Kasumi-1 (cell line): ENCODE measurements at regions not wholly inside any gene's neighbourhood (a gene's known extent, or its start where the extent isn't known, plus 50 kb on each side); places are given as distances from the start of the nearest gene placed in this dataset.
A peak's percentile ranks its signal among the peaks of the same experiment; 100 is the strongest.
"Not testable (repeated sequence)": the region's sequence is repeated elsewhere in the genome, so short reads cannot be mapped to it uniquely, and the experiment has no call there.

Source experiments
- DNase-seq, 2 experiments: peaks; one replicate each; lab custom pipeline; 2025; lab: John Stamatoyannopoulos, UW

- DNase-seq: no peak
These were observed 1650.9 kb upstream of the SEL1L start for GRCh38 chr14:83184531-83184930.

DNA sequence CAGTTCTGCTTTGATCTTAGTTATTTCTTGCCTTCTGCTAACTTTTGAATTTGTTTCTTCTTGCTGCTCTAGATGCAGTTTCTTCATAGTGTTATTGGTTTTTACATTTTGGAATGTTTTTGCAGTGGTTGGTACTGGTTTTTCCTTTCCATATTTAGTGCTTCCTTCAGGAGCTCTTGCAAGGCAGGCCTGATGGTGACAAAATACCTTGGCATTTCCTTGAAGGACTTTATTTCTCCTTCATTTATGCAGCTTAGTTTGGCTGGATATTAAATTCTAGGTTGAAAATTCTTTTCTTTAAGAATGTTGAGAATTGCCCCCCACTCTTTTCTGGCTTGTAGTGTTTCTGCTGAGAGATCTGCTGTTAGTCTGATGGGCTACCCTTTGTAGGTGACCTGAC, 1654.7 kb upstream of the SEL1L start:
- not testable (repeated sequence) for DNase-seq

GRCh38 chr14:83196236-83196635, 1662.6 kb upstream of the SEL1L start:
- DNase-seq: peak; percentile 15 to 30

DNA sequence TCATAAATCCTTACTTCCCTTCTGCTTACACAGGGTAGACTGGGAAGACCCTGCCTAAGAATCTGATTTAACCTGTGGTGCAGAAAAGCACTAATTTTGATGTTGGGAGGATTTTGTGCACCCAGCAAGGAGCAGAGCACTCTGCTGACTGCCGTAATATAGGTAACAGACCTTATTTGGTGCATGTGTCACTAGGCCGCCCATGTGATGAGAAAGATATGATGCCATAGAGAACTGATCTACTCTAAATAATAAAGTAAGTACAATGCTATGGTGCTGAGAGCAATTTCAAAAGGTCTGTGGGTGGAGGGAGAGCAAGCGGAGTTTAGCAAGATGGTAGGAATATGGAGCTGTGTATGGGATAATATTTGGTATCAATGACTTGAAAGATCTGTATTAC, 1663.6 kb upstream of the SEL1L start:
- no peak for DNase-seq

DNA sequence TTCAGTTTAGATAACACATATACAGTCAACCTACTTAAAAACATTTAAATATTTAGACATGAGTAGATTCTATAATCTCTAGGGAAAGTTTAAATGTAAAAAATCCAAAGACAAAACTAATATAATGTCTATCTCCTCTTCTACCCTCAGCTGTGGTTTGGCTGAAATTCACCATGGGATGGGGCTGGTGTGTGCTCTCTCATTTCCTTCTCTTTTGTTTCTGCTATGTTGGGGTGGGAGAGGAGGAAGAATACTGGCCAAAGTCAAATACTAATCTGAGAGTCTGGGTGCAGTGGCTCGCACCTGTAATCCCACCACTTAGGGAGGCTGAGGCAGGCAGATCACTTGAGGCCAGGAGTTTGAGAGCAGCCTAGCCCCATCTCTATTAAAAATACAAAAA, 1673.9 kb upstream of the SEL1L start:
- DNase-seq: no peak

DNA sequence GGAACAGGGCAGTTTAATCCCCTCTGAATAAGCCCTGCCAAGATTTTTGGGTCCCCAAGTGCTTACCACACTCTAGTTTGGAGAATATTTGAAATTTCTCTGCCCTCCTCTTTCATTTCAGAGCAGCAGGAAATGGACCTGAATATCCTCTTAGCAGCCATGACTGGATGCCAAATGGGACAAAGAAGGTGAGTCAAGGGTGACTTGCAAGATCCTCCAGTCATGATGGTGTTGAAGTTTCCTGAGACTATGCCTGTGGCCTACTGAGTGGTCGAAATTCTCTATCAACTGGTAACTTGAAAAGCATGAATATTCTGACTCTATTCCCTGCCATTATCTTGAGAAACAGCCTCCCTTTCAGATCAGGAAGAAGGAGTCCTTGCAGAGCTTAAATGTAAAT, 1674.7 kb upstream of the SEL1L start:
- no peak for DNase-seq

GRCh38 chr14:83217492-83217891, 1683.8 kb upstream of the SEL1L start:
- DNase-seq: peak; percentile 34 to 42

DNA sequence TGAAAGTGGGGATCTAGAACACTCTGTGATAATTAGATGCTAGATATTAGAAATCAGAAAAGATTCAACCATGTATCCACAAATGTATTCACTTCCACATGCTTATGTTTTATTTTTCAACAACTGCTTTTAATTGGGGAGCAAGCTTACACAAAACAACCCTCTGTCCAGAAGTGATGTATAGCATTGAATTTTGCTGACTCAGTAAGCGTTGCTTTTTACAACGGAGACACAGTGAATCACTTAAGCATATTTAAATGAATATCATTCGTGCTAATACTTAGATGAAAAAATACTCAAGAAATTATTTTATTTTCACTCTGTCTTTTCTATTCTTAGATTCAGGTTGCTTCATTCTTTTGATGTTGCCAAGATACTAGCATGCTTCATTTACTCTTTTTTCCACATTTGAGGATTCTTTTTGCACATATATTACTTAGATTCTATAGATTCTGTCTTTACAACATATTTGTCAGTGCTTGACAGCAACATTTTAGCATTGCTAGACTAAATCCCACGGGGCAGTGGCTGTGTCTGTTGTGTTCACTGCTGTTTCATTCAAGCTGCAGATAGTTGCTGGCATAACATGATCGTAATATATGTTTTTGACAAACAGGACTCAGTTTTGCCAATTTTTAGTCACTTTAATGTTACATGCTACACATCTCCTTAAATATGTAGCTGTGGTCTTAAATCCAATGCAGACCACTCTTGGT, 1714.4 kb upstream of the SEL1L start:
- DNase-seq: no peak

DNA sequence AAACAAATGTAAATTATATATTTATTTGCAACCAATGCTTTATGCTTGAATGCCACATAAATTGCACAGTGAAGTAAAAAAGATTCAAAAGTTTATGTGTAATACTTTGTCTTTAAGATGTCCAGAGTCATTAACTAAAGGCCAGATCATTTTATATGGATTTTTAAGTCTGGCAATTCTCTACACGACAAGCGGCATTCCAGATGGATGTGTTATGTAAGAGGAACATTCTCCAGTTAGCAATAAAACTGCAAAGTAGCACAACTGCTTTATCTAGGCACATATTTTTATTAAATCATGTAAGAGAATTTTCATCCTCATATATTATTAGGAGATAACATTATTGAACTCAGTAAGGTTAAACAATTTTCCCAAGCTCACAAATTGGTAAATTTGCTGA, 1717.7 kb upstream of the SEL1L start:
- DNase-seq: no peak

DNA sequence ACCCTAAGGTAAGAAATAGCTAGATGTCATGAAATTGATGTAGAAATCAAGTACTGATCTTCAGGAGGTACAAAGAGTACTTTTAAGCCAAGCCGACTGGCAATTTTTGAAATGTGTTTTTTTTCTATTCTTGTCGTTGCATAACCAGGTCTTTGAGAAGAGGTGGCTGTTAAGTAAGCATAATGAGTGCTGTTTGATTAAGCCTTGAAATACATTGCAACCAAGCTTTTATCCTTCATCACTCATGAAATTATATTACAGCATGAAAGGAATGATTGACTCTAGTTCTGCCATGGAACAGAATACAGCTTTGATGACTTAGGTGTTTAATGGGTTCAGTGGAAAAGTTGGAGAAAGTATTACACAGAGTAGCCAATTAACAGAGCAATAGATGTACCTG, 1720.2 kb upstream of the SEL1L start:
- DNase-seq: no peak

DNA sequence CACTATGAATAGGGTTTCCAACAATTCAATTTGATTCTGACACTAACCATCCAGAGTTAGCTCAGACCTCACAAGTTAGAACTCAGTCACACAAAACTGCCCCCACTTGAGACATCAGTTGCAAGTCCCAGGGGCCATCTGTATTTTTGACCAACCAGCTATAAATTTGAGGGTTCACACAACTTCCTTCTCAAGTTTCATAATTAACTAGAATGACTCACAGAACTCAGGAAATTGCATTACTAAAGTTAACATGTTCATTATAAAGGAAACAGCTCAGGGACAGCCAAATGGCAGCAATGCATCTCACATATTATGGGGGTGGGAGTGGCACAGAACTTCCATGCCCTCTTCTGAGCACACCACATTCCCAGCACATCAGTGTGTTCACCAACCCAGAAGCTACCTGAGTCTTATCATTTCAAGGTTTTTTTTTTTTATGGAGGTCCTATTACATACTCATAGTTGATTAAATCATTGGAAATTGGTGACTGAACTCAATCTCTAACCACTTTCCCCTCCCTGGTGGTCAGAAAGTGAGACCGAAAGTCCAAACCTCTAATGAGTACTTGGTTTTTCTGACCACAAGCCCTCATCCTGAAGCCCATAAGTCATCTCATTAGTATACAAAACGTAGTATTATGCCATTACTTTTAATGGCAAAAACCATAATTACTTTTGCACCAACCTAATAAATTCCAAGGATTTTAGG, 1721.5 kb upstream of the SEL1L start:
- peak; percentile 88 to 92 for DNase-seq

- no peak for DNase-seq
These were observed 1722.1 kb upstream of the SEL1L start for GRCh38 chr14:83255727-83256090.

DNA sequence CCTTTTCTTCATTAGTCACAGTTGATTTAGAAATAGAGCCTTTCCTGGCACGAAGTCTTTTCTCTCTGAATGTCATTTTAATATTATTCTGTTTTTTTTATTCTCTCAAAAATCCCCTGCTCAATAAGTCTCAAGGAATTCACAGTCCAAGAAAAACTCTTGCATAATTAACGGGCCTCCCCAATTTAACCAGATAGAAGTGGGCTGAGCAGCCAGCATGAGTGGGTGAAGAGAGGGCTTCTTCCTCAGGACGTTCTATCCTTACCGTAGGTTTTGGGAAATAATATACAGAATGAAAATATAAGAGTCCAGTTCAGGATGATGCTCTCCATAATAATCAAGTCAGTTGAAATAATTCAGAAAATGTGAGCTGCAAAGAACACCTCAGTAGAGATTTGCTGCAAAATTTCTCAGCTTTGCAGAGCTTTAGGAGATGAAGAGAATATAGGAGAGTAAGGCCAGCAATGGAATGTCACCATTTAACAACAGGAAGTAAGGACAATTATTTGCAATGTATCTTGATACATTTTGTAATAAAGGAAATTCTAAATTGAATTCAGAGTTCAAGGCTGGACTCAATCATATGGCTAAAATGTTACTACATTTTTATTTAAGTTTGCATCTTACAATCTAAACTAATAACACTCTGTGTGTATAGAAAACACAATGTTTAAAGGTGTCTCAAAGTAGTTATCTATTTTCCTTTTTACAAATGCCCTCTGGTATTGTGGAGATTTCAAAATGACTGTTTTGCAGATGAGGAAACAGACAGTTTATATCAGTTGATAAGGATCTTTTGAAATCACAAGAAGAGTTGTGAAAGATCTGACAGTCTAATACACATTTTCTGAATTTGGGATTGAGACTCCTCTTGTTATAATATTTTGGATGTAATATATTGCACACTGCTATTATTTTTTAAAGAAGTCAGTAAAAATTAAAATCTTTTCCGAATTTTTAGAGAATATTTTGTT, 1724.1 kb upstream of the SEL1L start:
- peak; percentile 17 to 35 for DNase-seq

DNA sequence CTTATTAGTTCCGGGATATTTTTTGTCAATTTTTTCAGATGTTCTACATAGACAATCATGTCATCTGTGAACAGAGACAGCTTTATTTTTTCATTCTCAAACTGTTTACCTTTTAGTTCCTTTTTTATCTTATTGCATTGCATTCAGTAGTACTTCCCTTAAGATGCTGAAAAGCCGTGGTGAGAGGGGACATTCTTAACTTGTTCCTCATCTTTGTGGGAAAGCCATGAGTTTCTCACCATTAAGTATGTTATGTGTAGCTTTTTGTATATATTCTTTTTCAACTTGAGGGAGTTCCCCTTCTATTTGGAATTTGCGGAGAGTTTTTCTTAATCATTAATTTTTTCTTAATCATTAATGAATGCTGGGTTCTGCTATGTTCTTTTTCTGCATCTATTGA, 1727.1 kb upstream of the SEL1L start:
- peak; percentile 81 to 82 for DNase-seq

GRCh38 chr14:83269583-83269982, 1735.9 kb upstream of the SEL1L start:
- DNase-seq: no peak

- no peak for DNase-seq
These were observed 1738.0 kb upstream of the SEL1L start for GRCh38 chr14:83271663-83272062.

DNA sequence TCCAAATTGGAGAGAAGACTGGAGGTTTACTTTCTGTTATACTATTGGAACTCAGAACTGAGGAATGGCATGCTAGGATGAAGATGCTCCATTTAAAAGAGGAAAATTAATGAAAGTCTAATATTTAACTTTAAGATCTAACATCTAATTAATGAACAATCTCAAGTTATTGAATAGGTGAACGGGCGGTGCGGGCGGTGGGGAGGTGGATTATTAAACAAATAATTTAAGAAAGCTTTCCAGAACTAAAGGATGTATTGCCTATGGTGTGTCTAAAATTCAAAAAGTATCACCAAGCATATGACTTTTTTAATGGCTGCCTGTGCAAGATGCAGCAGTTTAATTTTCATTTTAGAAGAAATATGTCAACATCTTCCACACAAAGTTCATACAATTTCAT, 1747.1 kb upstream of the SEL1L start:
- DNase-seq: no peak

- DNase-seq: no peak
These were observed 1749.1 kb upstream of the SEL1L start for GRCh38 chr14:83282706-83283105.

DNA sequence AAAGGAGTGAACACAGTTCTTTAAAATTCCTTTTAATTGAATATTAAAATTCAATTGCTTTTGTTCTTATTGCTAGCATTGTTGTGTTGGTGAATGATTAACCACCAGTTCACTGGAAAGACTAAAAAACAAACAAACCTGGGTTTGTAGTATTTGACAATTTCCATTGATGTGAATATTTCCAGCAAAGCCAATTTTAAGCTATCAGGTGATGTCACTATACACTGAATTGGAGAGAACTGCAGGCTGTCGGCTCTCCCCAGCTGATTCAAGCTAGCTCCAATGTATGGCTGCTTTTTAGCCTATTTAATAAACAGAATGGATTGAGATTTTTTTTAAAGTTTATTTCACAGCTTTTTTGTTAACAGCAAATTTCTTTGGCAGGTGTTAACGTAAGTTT, 1753.6 kb upstream of the SEL1L start:
- DNase-seq: no peak

DNA sequence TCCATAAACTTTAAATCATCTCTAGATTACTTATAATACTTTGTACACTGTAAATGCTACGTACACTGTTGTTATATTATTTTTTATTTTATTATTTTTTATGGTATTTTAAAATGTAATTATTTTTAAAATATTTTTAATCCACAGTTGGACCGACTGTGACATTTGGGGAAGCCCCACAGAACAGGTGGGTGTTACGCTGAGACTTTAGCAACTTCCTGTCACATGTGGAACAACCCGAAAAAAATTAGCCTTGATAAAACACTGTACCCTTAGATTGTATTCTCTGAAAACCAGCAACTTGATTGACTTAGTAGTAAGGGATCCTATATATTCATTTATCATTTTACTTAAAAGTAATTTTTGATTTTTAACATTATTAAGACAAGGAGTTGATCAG, 1755.7 kb upstream of the SEL1L start:
- no peak for DNase-seq

DNA sequence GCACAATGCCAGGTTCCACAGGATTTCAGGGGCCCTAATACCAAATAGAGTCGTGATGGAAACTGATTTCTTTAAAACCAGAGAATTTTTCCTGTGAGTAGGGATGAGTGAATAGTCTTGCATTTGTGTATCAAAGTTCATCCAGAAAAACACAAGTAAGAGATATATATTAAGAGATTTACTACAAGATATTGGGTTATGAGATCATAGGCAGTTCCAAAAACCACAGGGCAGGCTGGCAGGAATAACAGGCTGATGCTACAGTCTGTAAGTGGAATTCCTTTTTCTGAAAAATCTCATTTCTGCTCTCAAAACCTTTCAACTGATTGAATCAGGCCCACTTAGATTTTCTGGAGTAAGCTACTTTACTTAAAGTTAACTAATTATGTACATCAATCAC, 1756.2 kb upstream of the SEL1L start:
- no peak for DNase-seq

DNA sequence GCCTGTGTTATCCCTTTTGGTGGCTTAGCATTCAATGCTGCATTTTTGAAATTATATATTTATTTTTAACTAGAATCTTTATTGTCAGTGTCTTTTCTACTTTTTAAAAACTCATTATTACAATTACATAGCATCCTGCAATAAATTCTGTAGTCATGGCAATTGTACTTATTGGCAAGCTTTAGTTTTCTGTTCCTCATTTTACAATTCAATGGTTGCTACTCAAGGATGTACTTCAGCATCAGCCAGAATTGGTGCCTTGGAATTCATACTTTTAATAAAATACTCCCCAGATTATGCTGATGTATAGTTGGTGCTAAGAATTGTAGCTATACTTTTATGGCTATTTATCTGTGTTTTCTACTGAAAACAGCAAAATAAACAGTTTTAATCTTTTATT, 1756.8 kb upstream of the SEL1L start:
- DNase-seq: no peak

GRCh38 chr14:83291714-83292113, 1758.1 kb upstream of the SEL1L start:
- no peak for DNase-seq
